Activated T-cell treated with anti-CD3 and anti-CD28 coated beads, Interleukin-2, amount 50 U/mL, for 4 hours (primary cell): ENCODE measurements at regions not wholly inside any gene's neighbourhood (a gene's known extent, or its start where the extent isn't known, plus 50 kb on each side); places are given as distances from the start of the nearest gene placed in this dataset.

Experiments used
- ATAC-seq, 2 donors: fragments of 200-7000 bp; cut with Tn5 transposase; one replicate each; pipeline ENCODE4 v1.10.0; 2021
- DNase-seq: peaks from one replicate; pipeline ENCODE4 v3.0.0-alpha.2; 2020
- H3K27me3 Mint-ChIP-seq: one replicate; pipeline ENCODE4 v1.8.0; 2021; ENCODE audit warnings: low read depth, mixed read lengths
- H3K36me3 Mint-ChIP-seq: one replicate; pipeline ENCODE4 v1.8.0; 2022; ENCODE audit warnings: mixed read lengths; ENCODE audit not compliant: insufficient read depth
- H3K4me1 Mint-ChIP-seq: one replicate; pipeline ENCODE4 v1.8.0; 2021; ENCODE audit warnings: low read depth, mixed read lengths
- H3K4me3 Mint-ChIP-seq: one replicate; pipeline ENCODE4 v1.8.0; 2021; ENCODE audit warnings: mild to moderate bottlenecking, moderate library complexity, mixed read lengths
- H3K9me3 Mint-ChIP-seq: one replicate; pipeline ENCODE4 v1.8.0; 2021; ENCODE audit warnings: mixed read lengths

- no peaks in the 10 kb centered on the region for H3K27me3 Mint-ChIP-seq
- H3K36me3 Mint-ChIP-seq, result no peaks in the 10 kb centered on the region
- no peaks in the 10 kb centered on the region for H3K4me1 Mint-ChIP-seq
- DNase-seq, result no peak
- H3K4me3 Mint-ChIP-seq, result no peak overlapping the region
- no peak for ATAC-seq
- no peaks in the 10 kb centered on the region for H3K9me3 Mint-ChIP-seq
Measured at GRCh38 chr13:80249516-80250212, 91.3 kb downstream of the SPRY2 start.

DNA sequence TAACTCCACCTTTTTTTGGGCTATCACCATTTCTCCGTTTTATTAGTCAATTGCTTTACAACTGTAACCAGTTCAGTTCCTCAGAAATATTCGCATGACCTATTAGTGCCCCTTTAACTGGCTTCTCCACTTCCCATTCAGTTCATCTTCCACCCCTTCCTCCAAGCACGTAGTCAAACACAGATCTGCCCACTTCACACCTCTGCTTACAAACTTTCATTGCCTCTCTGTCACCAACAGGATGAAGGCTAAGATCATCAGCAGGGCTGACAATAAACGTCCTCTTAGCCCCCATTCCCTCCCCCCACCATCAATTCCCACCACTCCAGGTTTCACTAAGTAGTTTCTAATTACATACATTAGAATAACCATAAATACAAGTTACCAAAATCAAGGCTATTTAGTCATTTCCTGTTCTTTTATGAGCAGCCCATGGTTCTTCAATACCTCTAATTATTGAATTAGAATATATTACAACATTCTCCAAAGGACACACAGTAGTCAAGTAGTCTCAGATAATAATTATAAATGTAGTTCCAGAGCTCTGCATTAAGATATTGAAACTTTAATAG, 95.7 kb downstream of the SPRY2 start:
- H3K9me3 Mint-ChIP-seq, result no peaks in the 10 kb centered on the region
- H3K4me1 Mint-ChIP-seq, result no peaks in the 10 kb centered on the region
- H3K36me3 Mint-ChIP-seq, result no peaks in the 10 kb centered on the region
- no peak overlapping the region for H3K4me3 Mint-ChIP-seq
- ATAC-seq, result no peak
- no peak for DNase-seq
- H3K27me3 Mint-ChIP-seq, result no peaks in the 10 kb centered on the region

- ATAC-seq, result no peak
Measured at GRCh38 chr13:80244574-80244973, 96.4 kb downstream of the SPRY2 start.

GRCh38 chr13:80242728-80243427, 98.0 kb downstream of the SPRY2 start:
- Mint-ChIP-seq H3K27me3 (no peaks in the 10 kb centered on the region), H3K4me1 (no peaks in the 10 kb centered on the region), H3K9me3 (no peaks in the 10 kb centered on the region), H3K4me3 (no peak overlapping the region), H3K36me3 (no peaks in the 10 kb centered on the region)
- ATAC-seq, result no peak
- no peak for DNase-seq

More at GRCh38 chr13:80244574-80244973, 96.4 kb downstream of the SPRY2 start:
- no peaks in the 10 kb centered on the region for H3K36me3 Mint-ChIP-seq
- DNase-seq, result no peak
- no peaks in the 10 kb centered on the region for H3K27me3 Mint-ChIP-seq
- no peaks in the 10 kb centered on the region for H3K4me1 Mint-ChIP-seq
- H3K4me3 Mint-ChIP-seq, result no peak overlapping the region
- no peaks in the 10 kb centered on the region for H3K9me3 Mint-ChIP-seq

- no peak overlapping the region for H3K4me3 Mint-ChIP-seq
- H3K4me1 Mint-ChIP-seq, result no peaks in the 10 kb centered on the region
- no peaks in the 10 kb centered on the region for H3K36me3 Mint-ChIP-seq
- H3K27me3 Mint-ChIP-seq, result no peaks in the 10 kb centered on the region
- DNase-seq (no peak), ATAC-seq (no peak)
- H3K9me3 Mint-ChIP-seq, result peaks cover 3% of the 10 kb centered on the region
Measured at GRCh38 chr13:80239571-80240255, 101.2 kb downstream of the SPRY2 start.

- no peak for DNase-seq
- no peak for ATAC-seq
- no peak overlapping the region for H3K4me3 Mint-ChIP-seq
- peaks cover 3% of the 10 kb centered on the region for H3K9me3 Mint-ChIP-seq
- no peaks in the 10 kb centered on the region for H3K4me1 Mint-ChIP-seq
- H3K27me3 Mint-ChIP-seq, result no peaks in the 10 kb centered on the region
- H3K36me3 Mint-ChIP-seq, result no peaks in the 10 kb centered on the region
Measured at GRCh38 chr13:80239116-80239515, 101.8 kb downstream of the SPRY2 start.

GRCh38 chr13:80237646-80238045, 103.3 kb downstream of the SPRY2 start:
- H3K27me3 Mint-ChIP-seq, result no peaks in the 10 kb centered on the region
- ATAC-seq, result no peak
- H3K4me3 Mint-ChIP-seq, result no peak overlapping the region
- no peak for DNase-seq
- H3K4me1 Mint-ChIP-seq, result no peaks in the 10 kb centered on the region
- H3K36me3 Mint-ChIP-seq, result no peaks in the 10 kb centered on the region
- peaks cover 3% of the 10 kb centered on the region for H3K9me3 Mint-ChIP-seq

DNA sequence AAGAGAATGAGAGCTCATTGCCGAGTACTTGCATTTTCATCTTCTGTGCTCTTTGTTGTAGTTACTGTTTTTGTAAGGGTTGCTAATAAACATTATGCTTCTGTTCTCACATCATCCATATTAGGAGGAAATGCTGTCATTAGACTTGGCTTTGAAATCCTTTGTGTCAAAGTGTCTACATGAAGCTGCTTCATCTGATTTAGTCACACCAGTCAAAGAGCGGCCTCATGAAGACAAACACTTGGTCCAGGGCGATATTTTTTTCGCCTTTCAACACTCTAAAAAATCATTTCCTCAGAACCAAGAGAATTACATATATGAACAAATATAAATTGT, 105.0 kb downstream of the SPRY2 start:
- Mint-ChIP-seq H3K4me1 (no peaks in the 10 kb centered on the region), H3K4me3 (no peak overlapping the region), H3K27me3 (no peaks in the 10 kb centered on the region), H3K36me3 (no peaks in the 10 kb centered on the region), H3K9me3 (peaks cover 3% of the 10 kb centered on the region)
- no peak for DNase-seq
- no peak for ATAC-seq

DNA sequence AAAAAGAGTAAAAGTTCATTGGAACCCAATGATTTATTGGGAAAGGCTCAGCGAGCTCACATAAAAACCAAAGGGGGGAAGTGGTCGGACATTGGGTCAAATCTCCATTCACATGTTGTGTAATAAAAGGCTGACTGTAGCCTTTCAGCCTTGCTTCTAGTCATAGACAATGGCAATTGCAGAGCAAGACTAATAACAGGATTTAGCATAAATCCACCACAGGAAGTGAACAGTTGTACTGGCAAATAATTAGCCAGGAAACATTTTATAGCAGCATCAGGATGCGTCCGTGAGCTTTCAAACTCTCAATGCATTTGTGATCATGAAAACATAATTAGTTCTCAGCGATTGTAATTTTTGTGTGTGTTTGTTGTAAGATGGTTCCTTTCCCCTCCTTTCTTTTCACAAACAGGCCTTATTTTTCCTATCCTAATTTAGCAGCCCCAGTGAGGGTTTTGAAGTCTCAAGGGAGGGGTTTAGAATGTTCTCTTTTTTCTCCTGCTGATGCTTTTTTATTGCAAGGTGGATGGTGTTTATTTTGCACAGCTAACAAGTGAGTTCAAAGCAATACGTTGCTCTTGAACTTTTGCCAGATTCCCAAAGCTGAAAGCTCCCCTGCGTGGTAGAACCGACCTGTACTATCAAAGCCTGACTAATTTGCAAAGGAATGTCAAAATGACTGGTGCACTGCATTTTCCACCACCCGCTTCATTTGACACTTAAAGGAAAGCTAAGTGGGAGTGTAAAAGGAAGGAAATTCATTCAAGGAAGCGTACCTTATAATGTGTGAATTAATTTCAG, 105.6 kb downstream of the SPRY2 start:
- Mint-ChIP-seq H3K27me3 (no peaks in the 10 kb centered on the region), H3K4me3 (no peak overlapping the region), H3K36me3 (no peaks in the 10 kb centered on the region), H3K4me1 (no peaks in the 10 kb centered on the region), H3K9me3 (peaks cover 3% of the 10 kb centered on the region)
- ATAC-seq (no peak), DNase-seq (no peak)

GRCh38 chr13:80227645-80228044, 113.3 kb downstream of the SPRY2 start:
- Mint-ChIP-seq H3K4me3 (no peak overlapping the region), H3K27me3 (no peaks in the 10 kb centered on the region), H3K36me3 (no peaks in the 10 kb centered on the region), H3K9me3 (no peaks in the 10 kb centered on the region), H3K4me1 (no peaks in the 10 kb centered on the region)
- DNase-seq (no peak), ATAC-seq (no peak)

- Mint-ChIP-seq H3K36me3 (no peaks in the 10 kb centered on the region), H3K4me3 (no peak overlapping the region), H3K4me1 (no peaks in the 10 kb centered on the region), H3K27me3 (no peaks in the 10 kb centered on the region), H3K9me3 (no peaks in the 10 kb centered on the region)
- DNase-seq, result no peak
- no peak for ATAC-seq
Measured at GRCh38 chr13:80226645-80227044, 114.3 kb downstream of the SPRY2 start.

GRCh38 chr13:80224468-80224867, 116.5 kb downstream of the SPRY2 start:
- H3K9me3 Mint-ChIP-seq, result no peaks in the 10 kb centered on the region
- H3K36me3 Mint-ChIP-seq, result no peaks in the 10 kb centered on the region
- no peaks in the 10 kb centered on the region for H3K4me1 Mint-ChIP-seq
- no peaks in the 10 kb centered on the region for H3K27me3 Mint-ChIP-seq
- H3K4me3 Mint-ChIP-seq, result no peak overlapping the region
- ATAC-seq, result no peak
- DNase-seq, result no peak

GRCh38 chr13:80217614-80218456, 123.1 kb downstream of the SPRY2 start:
- H3K4me3 Mint-ChIP-seq, result no peak overlapping the region
- no peaks in the 10 kb centered on the region for H3K36me3 Mint-ChIP-seq
- no peaks in the 10 kb centered on the region for H3K9me3 Mint-ChIP-seq
- no peaks in the 10 kb centered on the region for H3K27me3 Mint-ChIP-seq
- DNase-seq, result no peak
- no peaks in the 10 kb centered on the region for H3K4me1 Mint-ChIP-seq
- no peak for ATAC-seq
